Mesendoderm (in vitro differentiated cells): ENCODE measurements at regions not wholly inside any gene's neighbourhood (a gene's known extent, or its start where the extent isn't known, plus 50 kb on each side); places are given as distances from the start of the nearest gene placed in this dataset.
"Not testable (repeated sequence)": the region's sequence is repeated elsewhere in the genome, so short reads cannot be mapped to it uniquely, and the experiment has no call there.

Experiments used
- DNase-seq: peaks from one replicate; pipeline ENCODE4 v3.0.0; 2013
- H2AK5ac ChIP-seq: 2 replicates; pipeline ENCODE4 v1.6.1; 2013; ENCODE audit warnings: low read length, inconsistent platforms
- H2BK120ac ChIP-seq: 2 replicates; pipeline ENCODE4 v1.6.1; 2013; ENCODE audit warnings: low read depth, mild to moderate bottlenecking, low read length, moderate library complexity, mixed read lengths
- H2BK15ac ChIP-seq: replicated peaks from 2 replicates; pipeline ENCODE4 v1.6.1; 2013; ENCODE audit warnings: low read depth, mild to moderate bottlenecking, moderate library complexity
- H2BK5ac ChIP-seq: 2 replicates; pipeline ENCODE4 v1.6.1; 2013; ENCODE audit warnings: low read length, inconsistent platforms
- H3K18ac ChIP-seq: 2 replicates; pipeline ENCODE4 v1.6.1; 2013; ENCODE audit warnings: mild to moderate bottlenecking, low read length, mixed read lengths
- H3K23ac ChIP-seq: one replicate; pipeline ENCODE4 v1.6.1; 2013; ENCODE audit warnings: low read length
- H3K27ac ChIP-seq: 2 replicates; pipeline ENCODE4 v1.5.1; 2013; ENCODE audit warnings: low read depth, mild to moderate bottlenecking, inconsistent platforms, low read length, moderate library complexity
- H3K27me3 ChIP-seq: 2 replicates; pipeline ENCODE4 v1.6.1; 2013; ENCODE audit warnings: low read length, control low read depth, mild to moderate bottlenecking, inconsistent platforms; ENCODE audit not compliant: insufficient read depth, poor library complexity
- H3K36me3 ChIP-seq: 2 replicates; pipeline ENCODE4 v1.6.1; 2013; ENCODE audit warnings: low read length, inconsistent platforms; ENCODE audit not compliant: control insufficient read depth, insufficient read depth
- H3K4ac ChIP-seq: one replicate; pipeline ENCODE4 v1.6.1; 2013; ENCODE audit warnings: low read depth, mild to moderate bottlenecking, low read length, moderate library complexity
- H3K4me1 ChIP-seq: 2 replicates; pipeline ENCODE4 v1.6.1; 2013; ENCODE audit warnings: low read depth, low read length, inconsistent platforms; ENCODE audit not compliant: control insufficient read depth
- H3K4me2 ChIP-seq: 2 replicates; pipeline ENCODE4 v1.6.1; 2013; ENCODE audit warnings: low read length
- H3K4me3 ChIP-seq: 2 replicates; pipeline ENCODE4 v1.5.1; 2013; ENCODE audit warnings: mild to moderate bottlenecking, low read length
- H3K56ac ChIP-seq: one replicate; pipeline ENCODE4 v1.6.1; 2013; ENCODE audit warnings: low read length
- H3K79me1 ChIP-seq: 2 replicates; pipeline ENCODE4 v1.6.1; 2013; ENCODE audit warnings: low read length, inconsistent platforms
- H3K79me2 ChIP-seq: 2 replicates; pipeline ENCODE4 v1.6.1; 2013; ENCODE audit warnings: mild to moderate bottlenecking, low read length; ENCODE audit not compliant: control insufficient read depth, insufficient read depth
- H3K9ac ChIP-seq: 2 replicates; pipeline ENCODE4 v1.6.1; 2013; ENCODE audit warnings: low read length, inconsistent platforms
- H4K5ac ChIP-seq: one replicate; pipeline ENCODE4 v1.6.1; 2013; ENCODE audit warnings: low read length
- H4K8ac ChIP-seq: one replicate; pipeline ENCODE4 v1.6.1; 2013; ENCODE audit warnings: low read depth, mild to moderate bottlenecking, control low read depth, low read length, moderate library complexity
- WGBS: extraction: QIAGEN DNeasy Blood & Tissue Kit; methylation state at CpG from one replicate; pipeline ENCODE4 v1.1.7; 2013; ENCODE audit warnings: low lambda C conversion rate, missing lambda C conversion rate; ENCODE audit not compliant: insufficient coverage; ENCODE audit errors: extremely low coverage; 5-methylcytosine and 5-hydroxymethylcytosine counted together

- Histone ChIP-seq H3K79me1 (no peaks in the 10 kb centered on the region), H3K4ac (no peak overlapping the region), H4K8ac (no peak overlapping the region), H2BK15ac (no peak overlapping the region), H3K4me1 (no peaks in the 10 kb centered on the region), H3K23ac (no peak overlapping the region), H3K56ac (no peak overlapping the region), H3K27ac (no peak overlapping the region), H2BK120ac (no peak overlapping the region), H3K27me3 (no peaks in the 10 kb centered on the region), H3K36me3 (no peaks in the 10 kb centered on the region), H3K18ac (no peak overlapping the region), H4K5ac (no peak overlapping the region), H3K79me2 (no peaks in the 10 kb centered on the region), H3K4me3 (no peak overlapping the region), H2AK5ac (no peak overlapping the region), H3K4me2 (no peak overlapping the region), H3K9ac (no peak overlapping the region), H2BK5ac (no peak overlapping the region)
- WGBS: no CpG with 5 or more reads among the region's 4 CpGs
- DNase-seq: no peak
Observed at GRCh38 chr2:186934420-186934819, 85.5 kb upstream of the ZSWIM2 start.

GRCh38 chr2:186927867-186928191 is 78.9 kb upstream of the ZSWIM2 start:
- Histone ChIP-seq H3K4me1 (no peaks in the 10 kb centered on the region), H3K4me3 (no peak overlapping the region), H3K36me3 (no peaks in the 10 kb centered on the region), H3K4me2 (no peak overlapping the region), H3K27ac (no peak overlapping the region), H3K4ac (no peak overlapping the region), H3K56ac (no peak overlapping the region), H2BK5ac (no peak overlapping the region), H3K23ac (no peak overlapping the region), H3K79me2 (no peaks in the 10 kb centered on the region), H3K79me1 (no peaks in the 10 kb centered on the region), H3K18ac (no peak overlapping the region), H2BK120ac (no peak overlapping the region), H2AK5ac (no peak overlapping the region), H2BK15ac (no peak overlapping the region), H3K9ac (no peak overlapping the region), H4K5ac (no peak overlapping the region), H4K8ac (no peak overlapping the region), H3K27me3 (no peaks in the 10 kb centered on the region)
- no peak for DNase-seq

GRCh38 chr2:186927185-186927866 is 78.4 kb upstream of the ZSWIM2 start:
- H3K79me1 ChIP-seq: no peaks in the 10 kb centered on the region

GRCh38 chr2:186925514-186925913 is 76.5 kb upstream of the ZSWIM2 start:
- Histone ChIP-seq H2BK120ac (no peak overlapping the region), H3K4me3 (no peak overlapping the region), H3K4ac (no peak overlapping the region), H2BK15ac (no peak overlapping the region), H3K56ac (no peak overlapping the region), H2BK5ac (no peak overlapping the region), H3K79me2 (no peaks in the 10 kb centered on the region), H3K4me1 (no peaks in the 10 kb centered on the region), H3K4me2 (no peak overlapping the region), H3K27ac (no peak overlapping the region), H3K36me3 (no peaks in the 10 kb centered on the region), H4K8ac (no peak overlapping the region), H3K9ac (no peak overlapping the region), H3K18ac (no peak overlapping the region), H3K79me1 (no peaks in the 10 kb centered on the region), H3K27me3 (no peaks in the 10 kb centered on the region), H2AK5ac (no peak overlapping the region), H4K5ac (no peak overlapping the region), H3K23ac (no peak overlapping the region)
- no CpG with 5 or more reads among the region's 1 CpG for WGBS
- no peak for DNase-seq

More at GRCh38 chr2:186927185-186927866, 78.4 kb upstream of the ZSWIM2 start:
- H3K56ac ChIP-seq: no peak overlapping the region
- WGBS: no CpG with 5 or more reads among the region's 4 CpGs
- no peak overlapping the region for H2BK15ac ChIP-seq
- H3K36me3 ChIP-seq: no peaks in the 10 kb centered on the region
- no peak overlapping the region for H3K4me3 ChIP-seq
- H3K79me2 ChIP-seq: no peaks in the 10 kb centered on the region
- H3K18ac ChIP-seq: no peak overlapping the region
- H3K4me2 ChIP-seq: no peak overlapping the region
- H4K8ac ChIP-seq: no peak overlapping the region
- no peak overlapping the region for H3K9ac ChIP-seq
- H2BK120ac ChIP-seq: no peak overlapping the region
- no peak overlapping the region for H3K27ac ChIP-seq
- no peak for DNase-seq
- no peaks in the 10 kb centered on the region for H3K4me1 ChIP-seq
- H3K27me3 ChIP-seq: no peaks in the 10 kb centered on the region
- H3K23ac ChIP-seq: no peak overlapping the region
- no peak overlapping the region for H3K4ac ChIP-seq
- H2BK5ac ChIP-seq: no peak overlapping the region
- no peak overlapping the region for H4K5ac ChIP-seq
- H2AK5ac ChIP-seq: no peak overlapping the region

- not testable (repeated sequence) for H3K4me2 ChIP-seq, H3K79me2 ChIP-seq, H3K4ac ChIP-seq, H4K5ac ChIP-seq, H3K36me3 ChIP-seq, H3K4me3 ChIP-seq, H3K9ac ChIP-seq, H2BK5ac ChIP-seq, H3K56ac ChIP-seq, H3K27me3 ChIP-seq, DNase-seq, H2BK120ac ChIP-seq, H2AK5ac ChIP-seq, H3K18ac ChIP-seq, H3K23ac ChIP-seq, H3K79me1 ChIP-seq, H3K4me1 ChIP-seq, H3K27ac ChIP-seq, H2BK15ac ChIP-seq, H4K8ac ChIP-seq
- no CpG with 5 or more reads among the region's 3 CpGs for WGBS
Observed at GRCh38 chr2:186922316-186922715, 73.3 kb upstream of the ZSWIM2 start.

- Histone ChIP-seq H3K4me3 (no peak overlapping the region), H4K8ac (no peak overlapping the region), H3K23ac (no peak overlapping the region), H3K27me3 (no peaks in the 10 kb centered on the region), H3K79me1 (no peaks in the 10 kb centered on the region), H2BK15ac (no peak overlapping the region), H2BK5ac (no peak overlapping the region), H3K18ac (no peak overlapping the region), H2BK120ac (no peak overlapping the region), H3K9ac (no peak overlapping the region), H3K79me2 (no peaks in the 10 kb centered on the region), H4K5ac (no peak overlapping the region), H3K27ac (no peak overlapping the region), H3K4me2 (no peak overlapping the region), H3K36me3 (no peaks in the 10 kb centered on the region), H3K4ac (no peak overlapping the region), H3K56ac (no peak overlapping the region), H3K4me1 (no peaks in the 10 kb centered on the region), H2AK5ac (no peak overlapping the region)
- no peak for DNase-seq
- WGBS: no CpG with 5 or more reads among the region's 2 CpGs
Observed at GRCh38 chr2:186919296-186919695, 70.3 kb upstream of the ZSWIM2 start.
